Heart left ventricle (tissue), 16 donors: ENCODE measurements at regions not wholly inside any gene's neighbourhood (a gene's known extent, or its start where the extent isn't known, plus 50 kb on each side); places are given as distances from the start of the nearest gene placed in this dataset.

Source experiments
- ATAC-seq, 4 donors: fragments of 200-7000 bp; cut with Tn5 transposase; one replicate each; pipeline ENCODE4 v1.9.1; 2020 to 2022; ENCODE audit warnings: moderate library complexity in 4 of 4, mild to moderate bottlenecking in 3 of 4, moderate number of reproducible peaks in 1 of 4
- DNase-seq, 5 donors: peaks; one replicate each; pipeline ENCODE4 v3.0.0-alpha.2; 2020
- H3K27ac ChIP-seq, 12 donors: fragments of 200-600 bp; sonication (generic) in 4 of 12; one replicate each; pipeline versions ENCODE4 v1.5.0 to v1.8.0; 2016 to 2022; ENCODE audit warnings: mild to moderate bottlenecking in 2 of 12
- H3K27me3 ChIP-seq, 9 donors: fragments of 200-600 bp; sonication (generic) in 2 of 9; one replicate each; pipeline versions ENCODE4 v1.5.1 to v1.8.0; 2016 to 2022; ENCODE audit warnings: mild to moderate bottlenecking in 3 of 9
- H3K36me3 ChIP-seq, 9 donors: fragments of 200-600 bp; sonication (generic) in 2 of 9; one replicate each; pipeline versions ENCODE4 v1.5.0 to v1.8.0; 2018 to 2022; ENCODE audit warnings: mild to moderate bottlenecking in 2 of 9
- H3K4me1 ChIP-seq, 12 donors: fragments of 200-600 bp; sonication (generic) in 4 of 12; one replicate each; pipeline versions ENCODE4 v1.5.0 to v1.8.0; 2016 to 2022; ENCODE audit warnings: mild to moderate bottlenecking in 3 of 12
- H3K4me3 ChIP-seq, 12 donors: fragments of 200-600 bp; sonication (generic) in 4 of 12; one replicate each; pipeline versions ENCODE4 v1.5.0 to v1.8.0; 2017 to 2022; ENCODE audit warnings: mild to moderate bottlenecking in 9 of 12, moderate library complexity in 4 of 12
- H3K9me3 ChIP-seq, 12 donors: fragments of 200-600 bp; sonication (generic) in 4 of 12; one replicate each; pipeline versions ENCODE4 v1.5.0 to v1.8.0; 2016 to 2022; ENCODE audit warnings: mild to moderate bottlenecking in 1 of 12
- CTCF ChIP-seq, 12 donors: fragments of 200-600 bp; sonication (generic) in 4 of 12; IDR thresholded peaks; one replicate each; pipeline versions ENCODE4 v1.5.0 to v1.8.0; 2018 to 2022; ENCODE audit warnings: antibody characterized with exemption in 12 of 12, mild to moderate bottlenecking in 5 of 12
- POLR2A ChIP-seq, 2 donors: fragments of 450-650 bp; IDR thresholded peaks; one replicate each; pipeline ENCODE4 v1.6.1; 2017; ENCODE audit warnings: antibody characterized with exemption in 2 of 2, mild to moderate bottlenecking in 2 of 2, moderate library complexity in 2 of 2
- WGBS, 4 donors: extraction: QIAGEN DNeasy Blood & Tissue Kit in 2 of 4; methylation state at CpG; one replicate each; pipeline versions ENCODE4 v1.1.5 to v1.1.7; 2013 to 2018; 5-methylcytosine and 5-hydroxymethylcytosine counted together
- intact Hi-C, 10 donors: fragments of 100-400 bp; cut with DNase I; formaldehyde crosslinking; loops; one replicate each; pipeline versions ENCODE4 v1.11.1 to v1.14.2; 2022
- donor health status: ischemic (EF 13 %, LVEDD 7.1; RV severe dilation, severe dysfunction).
- donor health status: healthy with polysubstance abuse.
- donor health status: DM: no; HTN: yes; CAD: no.
- donor health status: DM: no; HTN: no; CAD: no.
- donor health status: ischemic (EF 25% LVEDD 6.9; RV normal size, moderate dysfunction).
- donor health status: ischemic (EF 25% LVEDD 5.7; RV mildly dilated, moderate dysfunction).
- donor health status: healthy.
- donor health status: DM: yes; HTN: yes; CAD: no.
- donor health status: ischemic (EF 35%, LVEDD 5.7; RV mildly dilated, moderate dysfunction).
- donor health status: nonischemic (EF 11% LVEDD 7.7; RV severe dilation, severe dysfunction).
- donor health status: DM: yes; HTN: yes; CAD: no.
- donor health status: PGD.
- donor health status: ischemic (EF 29% LVEDD 5.4; RV normal size, mild dysfunction).
- donor health status: nonischemic (EF 23%, LVEDD 6.1; RV moderate dilation, normal function).

DNA sequence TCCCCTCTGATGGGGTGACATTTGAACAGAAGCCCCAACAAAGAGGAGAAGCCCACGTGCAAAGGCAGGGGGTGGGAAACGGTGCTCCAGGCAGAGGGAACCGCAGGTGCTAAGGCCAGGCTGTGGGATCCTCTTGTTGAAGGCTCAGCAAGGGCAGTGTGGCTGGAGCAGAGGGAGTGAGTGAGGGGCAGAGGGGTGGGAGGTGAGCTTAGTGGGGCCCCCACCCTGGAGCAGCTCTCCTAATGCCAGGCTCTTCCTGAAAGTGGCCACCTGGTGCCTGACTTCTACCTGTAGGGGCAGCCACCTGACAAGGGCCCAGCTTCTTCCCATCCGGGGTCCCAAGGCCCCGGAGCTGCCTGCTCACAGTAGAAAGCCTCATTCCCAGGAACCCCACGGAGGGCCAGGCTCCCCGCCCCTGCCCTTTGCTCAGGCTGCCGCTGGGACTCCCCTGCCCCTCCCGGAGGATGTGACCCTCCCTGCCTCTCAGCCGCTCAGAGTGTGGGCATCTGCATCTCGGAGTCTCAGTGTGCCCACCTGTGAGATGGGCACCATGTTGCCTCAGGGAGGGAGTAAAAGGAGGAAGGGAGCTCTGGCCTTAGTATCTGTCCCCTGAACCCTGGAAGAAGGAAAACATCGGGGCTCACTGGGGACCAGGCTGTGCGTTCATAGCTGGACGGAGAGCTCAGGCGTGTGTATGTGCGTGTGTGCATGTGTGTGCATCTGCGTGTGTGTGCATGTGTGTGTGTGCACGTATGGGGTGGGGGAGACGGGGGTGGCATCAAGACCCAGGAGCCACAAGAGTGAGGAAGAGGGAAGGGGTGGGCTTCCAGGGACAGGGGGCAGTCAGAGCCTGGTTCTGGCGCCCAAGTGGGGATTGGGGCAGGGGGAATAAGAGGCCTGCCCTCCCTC lies 119.4 kb downstream of the CEBPB start:
- DNase-seq = no peak
- no peaks in the 10 kb centered on the region for H3K36me3 ChIP-seq
- no peak overlapping the region for H3K4me3 ChIP-seq
- peaks cover 4 to 66% (median 36%) of the 10 kb centered on the region in 12 donors for H3K4me1 ChIP-seq
- ATAC-seq = no peak
- no peaks in the 10 kb centered on the region for H3K27me3 ChIP-seq
- intact Hi-C loops = loop anchor here in 8 of 10 donors (2.0 to 10.0 kb wide), 8 partner anchors 65 to 152 kb away; partner anchors contain the start of gene CEBPB (in 6 of the 8)
- TF ChIP-seq POLR2A (IDR thresholded peaks at IDR 0.05) (no peak), CTCF (IDR thresholded peaks at IDR 0.05) (no peak)
- H3K9me3 ChIP-seq = peaks cover 0 to 3% (median 0%) of the 10 kb centered on the region in 12 donors
- 86 to 92% (median 91%) methylated on average over 15 to 20 of the region's 20 CpGs for WGBS, 4 donors
- H3K27ac ChIP-seq = peak overlapping the region; percentile 62 to 96 (median 91)

- DNase-seq = no peak
Observed at GRCh38 chr20:50310673-50311051, 120.0 kb downstream of the CEBPB start.

GRCh38 chr20:50311308-50312001 lies 120.8 kb downstream of the CEBPB start:
- ATAC-seq = no peak
- DNase-seq = no peak
- intact Hi-C loops = loop anchor here in 2 of 10 donors (5.0 to 10.0 kb wide), 2 partner anchors 63 to 119 kb away; partner anchors contain the start of gene CEBPB (in 1 of the 2)
- Histone ChIP-seq H3K27me3 (no peaks in the 10 kb centered on the region), H3K4me1 (peaks cover 4 to 58% (median 25%) of the 10 kb centered on the region in 12 donors), H3K27ac (peak overlapping the region in 5 of 12 donors; percentile 23 to 94 (median 59)), H3K36me3 (no peaks in the 10 kb centered on the region), H3K9me3 (peaks cover 0 to 4% (median 0%) of the 10 kb centered on the region in 12 donors), H3K4me3 (no peak overlapping the region)
- TF ChIP-seq POLR2A (IDR thresholded peaks at IDR 0.05) = no peak
- no peak for TF ChIP-seq CTCF (IDR thresholded peaks at IDR 0.05)
- 88 to 95% (median 88%) methylated on average over 10 to 12 of the region's 12 CpGs for WGBS, 4 donors

More at GRCh38 chr20:50310673-50311051, 120.0 kb downstream of the CEBPB start:
- WGBS, 4 donors = 91 to 94% (median 93%) methylated on average over 10 of the region's 10 CpGs
- peaks cover 4 to 60% (median 32%) of the 10 kb centered on the region in 12 donors for H3K4me1 ChIP-seq
- intact Hi-C loops = loop anchor here in 2 of 10 donors (5.0 to 10.0 kb wide), 2 partner anchors 64 to 118 kb away; partner anchors contain the start of gene CEBPB (in 1 of the 2)
- H3K9me3 ChIP-seq = peaks cover 0 to 4% (median 0%) of the 10 kb centered on the region in 12 donors
- no peak for ATAC-seq
- TF ChIP-seq CTCF (IDR thresholded peaks at IDR 0.05) (no peak), POLR2A (IDR thresholded peaks at IDR 0.05) (no peak)
- peak overlapping the region in 3 of 12 donors; percentile 23 to 94 (median 46) for H3K27ac ChIP-seq
- no peak overlapping the region for H3K4me3 ChIP-seq
- H3K36me3 ChIP-seq = no peaks in the 10 kb centered on the region
- no peaks in the 10 kb centered on the region for H3K27me3 ChIP-seq
